Body of pancreas (tissue), 4 donors: ENCODE measurements at regions not wholly inside any gene's neighbourhood (a gene's known extent, or its start where the extent isn't known, plus 50 kb on each side); places are given as distances from the start of the nearest gene placed in this dataset.

ENCODE experiments used
- POLR2A ChIP-seq, 3 donors: fragments of 450-650 bp; IDR thresholded peaks; one replicate each; pipeline ENCODE4 v1.6.1; 2016; ENCODE audit warnings: antibody characterized with exemption in 3 of 3, mild to moderate bottlenecking in 2 of 3
- TF ChIP-seq, protein P1 (sequence below), 7 experiments: fragments of 450-650 bp in 4 of 7; fragments of 200-600 bp in 3 of 7; sonication (generic) in 3 of 7; IDR thresholded peaks; one replicate each; pipeline ENCODE4 v1.5.1; 2016 to 2019; ENCODE audit warnings: antibody characterized with exemption in 7 of 7

DNA sequence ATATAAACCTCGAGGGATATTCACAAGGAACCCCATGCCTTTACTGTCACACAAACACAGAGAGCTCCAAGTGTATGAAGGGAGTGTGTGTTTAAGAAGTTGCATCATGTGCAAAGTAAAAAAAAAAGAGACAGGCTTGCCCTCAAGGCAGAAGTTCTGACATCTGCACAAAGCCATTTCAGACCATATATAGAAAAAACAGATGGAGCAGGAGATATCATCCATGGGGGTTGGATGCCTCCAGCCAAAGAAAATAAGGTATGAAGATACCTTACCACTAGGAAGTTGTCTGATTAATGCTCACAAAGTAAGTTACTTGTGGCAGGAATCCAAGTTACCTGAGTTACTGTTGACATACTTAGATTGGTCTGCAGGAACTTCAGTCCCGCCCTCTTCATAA is 476.2 kb downstream of the KDM5D start:
- TF ChIP-seq, protein P1, sequence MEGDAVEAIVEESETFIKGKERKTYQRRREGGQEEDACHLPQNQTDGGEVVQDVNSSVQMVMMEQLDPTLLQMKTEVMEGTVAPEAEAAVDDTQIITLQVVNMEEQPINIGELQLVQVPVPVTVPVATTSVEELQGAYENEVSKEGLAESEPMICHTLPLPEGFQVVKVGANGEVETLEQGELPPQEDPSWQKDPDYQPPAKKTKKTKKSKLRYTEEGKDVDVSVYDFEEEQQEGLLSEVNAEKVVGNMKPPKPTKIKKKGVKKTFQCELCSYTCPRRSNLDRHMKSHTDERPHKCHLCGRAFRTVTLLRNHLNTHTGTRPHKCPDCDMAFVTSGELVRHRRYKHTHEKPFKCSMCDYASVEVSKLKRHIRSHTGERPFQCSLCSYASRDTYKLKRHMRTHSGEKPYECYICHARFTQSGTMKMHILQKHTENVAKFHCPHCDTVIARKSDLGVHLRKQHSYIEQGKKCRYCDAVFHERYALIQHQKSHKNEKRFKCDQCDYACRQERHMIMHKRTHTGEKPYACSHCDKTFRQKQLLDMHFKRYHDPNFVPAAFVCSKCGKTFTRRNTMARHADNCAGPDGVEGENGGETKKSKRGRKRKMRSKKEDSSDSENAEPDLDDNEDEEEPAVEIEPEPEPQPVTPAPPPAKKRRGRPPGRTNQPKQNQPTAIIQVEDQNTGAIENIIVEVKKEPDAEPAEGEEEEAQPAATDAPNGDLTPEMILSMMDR (IDR thresholded peaks at IDR 0.05) = no peak
- TF ChIP-seq POLR2A (IDR thresholded peaks at IDR 0.05) = no peak
